ENCODE measurements at regions not wholly inside any gene's neighbourhood (a gene's known extent, or its start where the extent isn't known, plus 50 kb on each side); places are given as distances from the start of the nearest gene placed in this dataset.

GRCh38 chr7:10770176-10770575, 203.5 kb upstream of the PHF14 start:
- TF ChIP-seq, protein P1, sequence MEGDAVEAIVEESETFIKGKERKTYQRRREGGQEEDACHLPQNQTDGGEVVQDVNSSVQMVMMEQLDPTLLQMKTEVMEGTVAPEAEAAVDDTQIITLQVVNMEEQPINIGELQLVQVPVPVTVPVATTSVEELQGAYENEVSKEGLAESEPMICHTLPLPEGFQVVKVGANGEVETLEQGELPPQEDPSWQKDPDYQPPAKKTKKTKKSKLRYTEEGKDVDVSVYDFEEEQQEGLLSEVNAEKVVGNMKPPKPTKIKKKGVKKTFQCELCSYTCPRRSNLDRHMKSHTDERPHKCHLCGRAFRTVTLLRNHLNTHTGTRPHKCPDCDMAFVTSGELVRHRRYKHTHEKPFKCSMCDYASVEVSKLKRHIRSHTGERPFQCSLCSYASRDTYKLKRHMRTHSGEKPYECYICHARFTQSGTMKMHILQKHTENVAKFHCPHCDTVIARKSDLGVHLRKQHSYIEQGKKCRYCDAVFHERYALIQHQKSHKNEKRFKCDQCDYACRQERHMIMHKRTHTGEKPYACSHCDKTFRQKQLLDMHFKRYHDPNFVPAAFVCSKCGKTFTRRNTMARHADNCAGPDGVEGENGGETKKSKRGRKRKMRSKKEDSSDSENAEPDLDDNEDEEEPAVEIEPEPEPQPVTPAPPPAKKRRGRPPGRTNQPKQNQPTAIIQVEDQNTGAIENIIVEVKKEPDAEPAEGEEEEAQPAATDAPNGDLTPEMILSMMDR (IDR thresholded peaks at IDR 0.05): no peak
- TF ChIP-seq EZH2 (IDR thresholded peaks at IDR 0.05) (no peak), EZH2phosphoT487 (IDR thresholded peaks at IDR 0.05) (no peak)
